Prostate gland (tissue), 2 donors: ENCODE measurements at regions not wholly inside any gene's neighbourhood (a gene's known extent, or its start where the extent isn't known, plus 50 kb on each side); places are given as distances from the start of the nearest gene placed in this dataset.

Experiments used
- DNase-seq: peaks from one replicate; pipeline ENCODE4 v3.0.0-alpha.2; 2019; ENCODE audit warnings: low spot score
- H3K27ac ChIP-seq, 2 donors: fragments of 200-600 bp; sonication (generic); 2 replicates each; pipeline ENCODE4 v1.5.1; 2017 to 2019
- H3K27me3 ChIP-seq: fragments of 200-600 bp; sonication (generic); replicated peaks from 2 replicates; pipeline ENCODE4 v1.5.1; 2019; ENCODE audit not compliant: insufficient read depth
- H3K36me3 ChIP-seq, 2 donors: fragments of 200-600 bp; sonication (generic); 1 replicate in 1 of 2; 2 replicates in 1 of 2; pipeline versions ENCODE4 v1.5.1 to v1.8.1; 2017 to 2019
- H3K4me1 ChIP-seq: fragments of 200-600 bp; sonication (generic); replicated peaks from 2 replicates; pipeline ENCODE4 v1.5.1; 2019
- H3K4me3 ChIP-seq, 2 donors: fragments of 200-600 bp; sonication (generic); 2 replicates each; pipeline ENCODE4 v1.5.1; 2017 to 2019
- H3K9me3 ChIP-seq: fragments of 200-600 bp; sonication (generic); 2 replicates; pipeline ENCODE4 v1.5.1; 2017
- CTCF ChIP-seq, 4 experiments: fragments of 200-600 bp in 2 of 4; fragments of 450-650 bp in 2 of 4; sonication (generic) in 2 of 4; IDR thresholded peaks; 1 replicate in 3 of 4; 2 replicates in 1 of 4; pipeline ENCODE4 v1.5.1; 2016 to 2019; ENCODE audit warnings: antibody characterized with exemption in 4 of 4, mild to moderate bottlenecking in 2 of 4, moderate library complexity in 2 of 4
- POLR2A ChIP-seq: fragments of 450-650 bp; IDR thresholded peaks from one replicate; pipeline ENCODE4 v1.6.1; 2016; ENCODE audit warnings: antibody characterized with exemption, mild to moderate bottlenecking
- POLR2AphosphoS5 ChIP-seq: sonication (generic); formaldehyde crosslinking; IDR thresholded peaks from one replicate; pipeline ENCODE4 v1.6.1; 2017; ENCODE audit warnings: antibody characterized with exemption
- whole genome bisulfite sequencing: methylation state at CpG from one replicate; pipeline ENCODE4 v1.1.5; 2018; 5-methylcytosine and 5-hydroxymethylcytosine counted together
- intact Hi-C: fragments of 100-400 bp; cut with DNase I; formaldehyde crosslinking; loops from one replicate; pipeline ENCODE4 v1.14.2; 2022

GRCh38 chr2:4965556-4966320 lies 726.4 kb upstream of the SOX11 start:
- WGBS: 72% methylated on average over 6 of the region's 6 CpGs

GRCh38 chr2:4967206-4967605 lies 725.0 kb upstream of the SOX11 start:
- Histone ChIP-seq H3K9me3 (no peaks in the 10 kb centered on the region), H3K4me1 (no peaks in the 10 kb centered on the region), H3K27me3 (no peaks in the 10 kb centered on the region), H3K27ac (no peak overlapping the region), H3K36me3 (no peaks in the 10 kb centered on the region), H3K4me3 (no peak overlapping the region)
- intact Hi-C loops: no loop called here
- DNase-seq: no peak
- no peak for TF ChIP-seq POLR2AphosphoS5
- no peak for TF ChIP-seq CTCF (IDR thresholded peaks at IDR 0.05)
- TF ChIP-seq POLR2A: no peak
- 96% methylated on average over 2 of the region's 2 CpGs for WGBS

More at GRCh38 chr2:4965556-4966320, 726.4 kb upstream of the SOX11 start:
- TF ChIP-seq POLR2AphosphoS5 (no peak), CTCF (IDR thresholded peaks at IDR 0.05) (no peak), POLR2A (no peak)
- intact Hi-C loops: no loop called here
- Histone ChIP-seq H3K27me3 (no peaks in the 10 kb centered on the region), H3K36me3 (no peaks in the 10 kb centered on the region), H3K4me3 (no peak overlapping the region), H3K4me1 (no peaks in the 10 kb centered on the region), H3K27ac (no peak overlapping the region), H3K9me3 (no peaks in the 10 kb centered on the region)
- no peak for DNase-seq

- H3K27me3 ChIP-seq: no peaks in the 10 kb centered on the region
- no peaks in the 10 kb centered on the region for H3K4me1 ChIP-seq
- intact Hi-C loops: no loop called here
- TF ChIP-seq POLR2AphosphoS5 (no peak), CTCF (IDR thresholded peaks at IDR 0.05) (no peak), POLR2A (no peak)
- no peak overlapping the region for H3K4me3 ChIP-seq
- H3K9me3 ChIP-seq: no peaks in the 10 kb centered on the region
- WGBS: 76% methylated on average over 5 of the region's 5 CpGs
- H3K36me3 ChIP-seq: no peaks in the 10 kb centered on the region
- H3K27ac ChIP-seq: no peak overlapping the region
- no peak for DNase-seq
Measured at GRCh38 chr2:4972472-4972871, 719.7 kb upstream of the SOX11 start.

GRCh38 chr2:4973354-4973753 lies 718.8 kb upstream of the SOX11 start:
- intact Hi-C loops: no loop called here
- H3K9me3 ChIP-seq: no peaks in the 10 kb centered on the region
- H3K27ac ChIP-seq: no peak overlapping the region
- TF ChIP-seq POLR2A (no peak), CTCF (IDR thresholded peaks at IDR 0.05) (no peak), POLR2AphosphoS5 (no peak)
- no peaks in the 10 kb centered on the region for H3K27me3 ChIP-seq
- H3K4me1 ChIP-seq: no peaks in the 10 kb centered on the region
- no peak for DNase-seq
- no peak overlapping the region for H3K4me3 ChIP-seq
- no peaks in the 10 kb centered on the region for H3K36me3 ChIP-seq

GRCh38 chr2:4973973-4974372 lies 718.2 kb upstream of the SOX11 start:
- no peak overlapping the region for H3K27ac ChIP-seq
- no peaks in the 10 kb centered on the region for H3K9me3 ChIP-seq
- no peak for DNase-seq
- no peaks in the 10 kb centered on the region for H3K36me3 ChIP-seq
- H3K4me1 ChIP-seq: no peaks in the 10 kb centered on the region
- no peaks in the 10 kb centered on the region for H3K27me3 ChIP-seq
- TF ChIP-seq POLR2A: no peak
- no peak for TF ChIP-seq CTCF (IDR thresholded peaks at IDR 0.05)
- no peak for TF ChIP-seq POLR2AphosphoS5
- intact Hi-C loops: no loop called here
- H3K4me3 ChIP-seq: no peak overlapping the region
- WGBS: 86% methylated on average over 2 of the region's 2 CpGs
